ENCODE measurements at regions not wholly inside any gene's neighbourhood (a gene's known extent, or its start where the extent isn't known, plus 50 kb on each side); places are given as distances from the start of the nearest gene placed in this dataset.

- TF ChIP-seq, protein P1, sequence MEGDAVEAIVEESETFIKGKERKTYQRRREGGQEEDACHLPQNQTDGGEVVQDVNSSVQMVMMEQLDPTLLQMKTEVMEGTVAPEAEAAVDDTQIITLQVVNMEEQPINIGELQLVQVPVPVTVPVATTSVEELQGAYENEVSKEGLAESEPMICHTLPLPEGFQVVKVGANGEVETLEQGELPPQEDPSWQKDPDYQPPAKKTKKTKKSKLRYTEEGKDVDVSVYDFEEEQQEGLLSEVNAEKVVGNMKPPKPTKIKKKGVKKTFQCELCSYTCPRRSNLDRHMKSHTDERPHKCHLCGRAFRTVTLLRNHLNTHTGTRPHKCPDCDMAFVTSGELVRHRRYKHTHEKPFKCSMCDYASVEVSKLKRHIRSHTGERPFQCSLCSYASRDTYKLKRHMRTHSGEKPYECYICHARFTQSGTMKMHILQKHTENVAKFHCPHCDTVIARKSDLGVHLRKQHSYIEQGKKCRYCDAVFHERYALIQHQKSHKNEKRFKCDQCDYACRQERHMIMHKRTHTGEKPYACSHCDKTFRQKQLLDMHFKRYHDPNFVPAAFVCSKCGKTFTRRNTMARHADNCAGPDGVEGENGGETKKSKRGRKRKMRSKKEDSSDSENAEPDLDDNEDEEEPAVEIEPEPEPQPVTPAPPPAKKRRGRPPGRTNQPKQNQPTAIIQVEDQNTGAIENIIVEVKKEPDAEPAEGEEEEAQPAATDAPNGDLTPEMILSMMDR (IDR thresholded peaks at IDR 0.05) = no peak
- TF ChIP-seq POLR2A (IDR thresholded peaks at IDR 0.05) = no peak
- no peaks in the 10 kb centered on the region for H3K36me3 ChIP-seq
- DNase-seq = no peak
- H3K27ac ChIP-seq = no peak overlapping the region
- no peaks in the 10 kb centered on the region for H3K4me1 ChIP-seq
- no peak overlapping the region for H3K4me3 ChIP-seq
- no peaks in the 10 kb centered on the region for H3K9me3 ChIP-seq
- H3K27me3 ChIP-seq = no peaks in the 10 kb centered on the region
Measured at GRCh38 chr13:48843630-48844380, 131.9 kb upstream of the FNDC3A start.

DNA sequence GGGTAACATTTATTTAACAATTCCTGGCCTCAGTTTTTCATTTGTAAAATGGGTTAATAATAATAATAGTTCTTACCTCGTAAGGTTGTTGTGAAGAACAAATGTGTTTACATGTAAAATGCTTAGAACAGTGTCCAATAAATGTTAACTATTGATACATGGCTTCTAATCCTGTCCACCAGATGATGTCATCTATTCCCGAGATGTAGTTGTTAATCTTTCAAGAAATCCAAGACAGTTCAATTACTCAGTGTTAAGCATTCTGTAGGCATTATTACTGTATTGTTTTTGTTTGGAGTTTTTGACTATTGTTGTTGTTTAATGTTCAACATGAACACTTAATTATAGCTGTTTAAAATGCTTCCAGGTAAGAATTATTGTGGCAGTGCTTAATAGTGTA, 131.0 kb upstream of the FNDC3A start:
- Histone ChIP-seq H3K27me3 (no peaks in the 10 kb centered on the region), H3K9me3 (no peaks in the 10 kb centered on the region), H3K4me1 (no peaks in the 10 kb centered on the region), H3K36me3 (no peaks in the 10 kb centered on the region), H3K4me3 (no peak overlapping the region), H3K27ac (no peak overlapping the region)
- TF ChIP-seq POLR2A (IDR thresholded peaks at IDR 0.05) = no peak
- TF ChIP-seq, protein P1 (IDR thresholded peaks at IDR 0.05) = no peak
- DNase-seq = no peak

DNA sequence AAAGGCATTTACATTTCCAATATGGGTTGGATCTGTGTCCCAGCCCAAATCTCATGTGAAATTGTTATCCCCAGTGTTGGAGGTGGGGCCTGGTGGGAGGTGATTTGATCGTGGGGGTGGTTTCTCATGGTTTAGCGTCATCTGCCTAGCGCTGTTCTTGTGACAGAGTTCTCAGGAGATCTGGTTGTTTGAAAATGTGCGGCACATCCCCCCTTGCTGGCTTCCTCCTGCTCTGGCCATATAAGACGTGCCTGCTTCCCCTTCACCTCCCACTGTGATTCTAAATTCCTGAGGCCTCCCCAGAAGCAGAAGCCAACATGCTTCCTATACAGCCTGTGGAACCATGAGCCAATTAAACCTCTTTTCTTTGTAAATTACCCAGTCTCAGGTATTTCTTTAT, 126.2 kb upstream of the FNDC3A start:
- Histone ChIP-seq H3K36me3 (no peaks in the 10 kb centered on the region), H3K4me1 (no peaks in the 10 kb centered on the region), H3K4me3 (no peak overlapping the region), H3K27ac (no peak overlapping the region), H3K9me3 (no peaks in the 10 kb centered on the region), H3K27me3 (no peaks in the 10 kb centered on the region)
- TF ChIP-seq POLR2A (IDR thresholded peaks at IDR 0.05) = no peak
- TF ChIP-seq, protein P1 (IDR thresholded peaks at IDR 0.05) = no peak
- DNase-seq = no peak

DNA sequence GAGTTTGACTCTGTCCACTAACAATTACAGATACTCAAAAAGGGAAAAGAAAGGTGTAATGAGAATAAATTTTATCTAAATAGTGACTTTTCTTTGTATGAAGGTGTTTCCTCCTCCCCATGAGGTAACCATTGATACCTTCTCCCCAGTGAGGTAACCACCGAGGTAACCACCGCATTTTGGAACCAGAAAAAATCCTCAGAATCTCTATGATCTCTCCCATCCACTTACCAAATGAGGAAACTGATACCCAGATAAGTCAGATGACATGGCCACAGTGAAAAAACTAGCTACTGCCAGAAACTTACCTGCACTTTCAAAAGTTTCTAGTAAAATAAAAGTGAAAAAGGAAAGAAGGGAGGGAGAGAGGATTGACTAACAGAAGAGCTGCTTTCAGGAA, 124.0 kb upstream of the FNDC3A start:
- no peak overlapping the region for H3K4me3 ChIP-seq
- H3K4me1 ChIP-seq = no peaks in the 10 kb centered on the region
- no peak for DNase-seq
- H3K27ac ChIP-seq = no peak overlapping the region
- TF ChIP-seq, protein P1 (IDR thresholded peaks at IDR 0.05) = no peak
- no peak for TF ChIP-seq POLR2A (IDR thresholded peaks at IDR 0.05)
- no peaks in the 10 kb centered on the region for H3K9me3 ChIP-seq
- H3K36me3 ChIP-seq = no peaks in the 10 kb centered on the region
- no peaks in the 10 kb centered on the region for H3K27me3 ChIP-seq

DNA sequence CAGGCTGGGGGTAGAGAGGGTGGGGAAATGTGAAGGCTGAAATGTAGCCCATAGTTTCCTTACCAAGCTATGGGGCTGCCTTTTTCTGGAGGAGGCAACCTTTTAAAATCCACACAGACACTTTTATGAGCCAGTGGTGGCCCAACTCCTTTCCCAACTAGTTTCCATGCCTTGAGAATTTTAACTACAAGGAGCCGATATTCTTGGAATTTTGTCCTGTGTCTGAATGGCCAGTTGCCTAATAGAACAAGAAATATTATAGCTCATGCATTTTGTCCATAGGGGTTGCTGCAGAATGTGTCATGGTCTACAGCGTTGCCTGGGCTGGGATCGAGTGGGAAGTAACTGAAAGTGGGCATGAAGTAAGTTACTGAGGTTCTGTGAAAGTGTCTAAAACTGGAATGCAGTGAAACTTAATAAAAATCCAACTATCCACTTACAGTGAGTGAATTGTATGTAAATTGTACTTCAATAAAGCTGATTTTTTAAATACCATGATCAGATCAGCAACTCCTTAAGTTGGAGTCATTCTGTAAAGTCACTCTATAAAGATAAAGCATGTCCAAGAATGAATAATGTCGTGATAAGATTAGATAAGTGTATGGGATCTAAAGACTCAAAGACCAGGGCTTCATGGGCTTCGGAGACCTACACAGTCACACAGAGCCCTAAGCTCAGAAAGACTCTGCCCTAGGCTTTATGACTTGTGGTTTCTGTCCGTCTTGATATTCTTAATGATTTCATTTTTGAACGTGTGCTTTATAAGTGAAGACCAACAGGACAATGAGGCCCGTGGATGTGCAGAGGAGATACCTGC, 122.6 kb upstream of the FNDC3A start:
- DNase-seq = no peak
- H3K4me1 ChIP-seq = no peaks in the 10 kb centered on the region

More for the DNA sequence above, 122.6 kb upstream of the FNDC3A start:
- no peak overlapping the region for H3K4me3 ChIP-seq
- TF ChIP-seq POLR2A (IDR thresholded peaks at IDR 0.05) = no peak
- TF ChIP-seq, protein P1 (IDR thresholded peaks at IDR 0.05) = no peak
- H3K36me3 ChIP-seq = no peaks in the 10 kb centered on the region
- no peaks in the 10 kb centered on the region for H3K27me3 ChIP-seq
- no peaks in the 10 kb centered on the region for H3K9me3 ChIP-seq
- H3K27ac ChIP-seq = no peak overlapping the region

Measured in Peyer's patch (tissue), 4 donors.